ENCODE measurements at regions not wholly inside any gene's neighbourhood (a gene's known extent, or its start where the extent isn't known, plus 50 kb on each side); places are given as distances from the start of the nearest gene placed in this dataset.

- TF ChIP-seq CTCF (IDR thresholded peaks at IDR 0.05) (no peak), POLR2A (IDR thresholded peaks at IDR 0.05) (no peak)
Observed at GRCh38 chr9:19725970-19726369, 62.9 kb downstream of the SLC24A2 start.

Data from Peyer's patch (tissue), 4 donors.